ENCODE measurements at regions not wholly inside any gene's neighbourhood (a gene's known extent, or its start where the extent isn't known, plus 50 kb on each side); places are given as distances from the start of the nearest gene placed in this dataset.
"Not testable (repeated sequence)": the region's sequence is repeated elsewhere in the genome, so short reads cannot be mapped to it uniquely, and the experiment has no call there.

GRCh38 chr3:174547801-174548435 is 311.2 kb upstream of the NAALADL2 start:
- DNase-seq, result no peak

DNA sequence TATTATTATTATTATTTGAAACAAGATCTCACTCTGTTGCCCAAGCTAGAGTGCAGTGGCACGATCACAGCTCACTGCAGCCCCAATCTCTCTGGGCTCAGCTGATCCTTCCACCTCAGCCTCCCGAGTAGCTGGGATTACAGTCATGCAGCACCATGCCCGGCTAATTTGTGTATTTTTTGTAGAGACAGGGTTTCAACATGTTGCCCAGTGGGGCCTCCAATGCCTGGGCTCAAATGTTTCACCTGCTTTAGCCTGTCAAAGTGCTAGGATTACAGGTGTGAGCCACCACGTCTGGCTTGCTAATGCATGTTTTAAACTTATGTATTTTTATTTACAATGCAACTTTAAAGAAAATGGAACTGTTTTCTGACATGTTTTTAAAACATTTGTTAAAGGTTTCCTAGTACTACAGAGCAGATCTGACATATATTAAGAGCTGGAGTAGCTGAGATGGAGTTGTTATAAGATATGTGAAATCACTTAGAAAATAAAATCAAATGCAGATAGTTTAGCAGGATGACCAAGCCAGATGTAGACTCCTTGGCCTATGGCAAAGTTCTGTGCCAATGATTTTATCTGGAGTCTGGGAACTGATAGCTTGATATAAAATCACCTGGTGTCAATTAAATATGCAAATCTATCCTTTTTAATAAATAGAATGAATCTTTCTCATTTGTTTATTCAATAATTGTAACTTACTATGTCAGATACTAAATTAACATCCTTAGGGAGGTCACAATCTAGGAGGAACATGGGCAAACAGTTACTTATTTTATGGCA is 310.1 kb upstream of the NAALADL2 start:
- no peak for DNase-seq

- no peak for DNase-seq
Measured at GRCh38 chr3:174581558-174581957, 277.6 kb upstream of the NAALADL2 start.

GRCh38 chr3:174583396-174583795 is 275.7 kb upstream of the NAALADL2 start:
- DNase-seq, result no peak

DNA sequence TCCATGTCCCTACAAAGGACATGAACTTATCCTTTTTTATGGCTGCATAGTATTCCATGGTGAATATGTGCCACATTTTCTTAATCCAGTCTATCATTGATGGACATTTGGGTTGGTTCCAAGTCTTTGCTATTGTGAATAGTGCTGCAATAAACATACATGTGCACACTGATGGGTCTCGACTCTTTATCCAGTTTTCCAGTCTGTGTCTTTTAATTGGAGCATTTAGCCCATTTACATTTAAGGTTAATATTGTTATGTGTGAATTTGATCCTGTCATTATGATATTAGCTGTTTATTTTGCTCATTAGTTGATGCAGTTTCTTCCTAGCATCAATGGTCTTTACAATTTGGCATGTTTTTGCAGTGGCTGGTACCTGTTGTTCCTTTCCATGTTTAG is 272.0 kb upstream of the NAALADL2 start:
- not testable (repeated sequence) for DNase-seq

- no peak for DNase-seq
Measured at GRCh38 chr3:174596447-174596982, 262.6 kb upstream of the NAALADL2 start.

DNA sequence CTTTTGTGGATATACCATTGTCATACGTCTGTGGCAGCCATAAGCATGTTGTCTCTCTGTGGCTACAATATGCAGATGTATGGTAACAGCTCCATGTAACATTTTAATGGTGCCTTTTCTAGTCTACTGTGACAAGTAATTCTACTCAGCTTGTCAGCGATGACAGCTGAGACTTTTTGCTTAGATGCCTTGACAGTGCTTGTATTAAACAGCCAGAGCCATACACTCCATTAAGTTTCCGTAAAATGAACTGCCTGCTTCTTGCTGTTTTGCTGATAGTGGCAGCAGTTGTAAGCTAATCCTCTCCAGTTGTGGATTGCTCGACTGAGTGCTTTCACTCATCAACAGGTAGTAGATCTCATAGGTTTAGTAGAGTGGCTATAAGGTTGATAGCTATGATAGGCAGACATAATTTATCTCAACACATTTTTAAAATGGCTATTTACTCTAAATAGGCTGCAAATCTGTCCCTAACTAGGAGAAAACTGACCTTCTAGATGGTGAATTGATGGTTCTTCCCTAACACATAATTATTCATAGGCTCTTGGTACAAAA is 260.2 kb upstream of the NAALADL2 start:
- DNase-seq, result no peak

- DNase-seq, result no peak
Measured at GRCh38 chr3:174613173-174613572, 246.0 kb upstream of the NAALADL2 start.

DNA sequence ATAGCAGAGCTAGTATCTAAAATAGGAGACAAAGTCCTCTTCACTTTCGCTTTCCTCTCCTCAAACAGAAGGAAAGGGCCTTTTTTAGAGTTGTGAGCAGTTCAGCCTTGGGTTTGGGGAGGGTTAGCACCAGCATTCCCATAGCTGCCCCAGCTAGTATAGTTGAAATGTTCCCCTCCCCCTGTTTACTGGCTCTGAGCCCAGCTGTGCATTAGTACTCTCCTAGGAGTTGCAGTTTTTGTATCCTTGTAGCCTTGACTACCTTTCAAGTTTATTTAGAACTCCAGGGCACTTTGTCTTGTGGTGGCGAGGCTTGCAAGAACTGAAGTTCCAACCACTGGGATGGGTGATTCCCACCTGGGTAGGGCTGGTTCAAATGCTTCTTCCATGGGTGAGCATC is 245.1 kb upstream of the NAALADL2 start:
- no peak for DNase-seq

DNA sequence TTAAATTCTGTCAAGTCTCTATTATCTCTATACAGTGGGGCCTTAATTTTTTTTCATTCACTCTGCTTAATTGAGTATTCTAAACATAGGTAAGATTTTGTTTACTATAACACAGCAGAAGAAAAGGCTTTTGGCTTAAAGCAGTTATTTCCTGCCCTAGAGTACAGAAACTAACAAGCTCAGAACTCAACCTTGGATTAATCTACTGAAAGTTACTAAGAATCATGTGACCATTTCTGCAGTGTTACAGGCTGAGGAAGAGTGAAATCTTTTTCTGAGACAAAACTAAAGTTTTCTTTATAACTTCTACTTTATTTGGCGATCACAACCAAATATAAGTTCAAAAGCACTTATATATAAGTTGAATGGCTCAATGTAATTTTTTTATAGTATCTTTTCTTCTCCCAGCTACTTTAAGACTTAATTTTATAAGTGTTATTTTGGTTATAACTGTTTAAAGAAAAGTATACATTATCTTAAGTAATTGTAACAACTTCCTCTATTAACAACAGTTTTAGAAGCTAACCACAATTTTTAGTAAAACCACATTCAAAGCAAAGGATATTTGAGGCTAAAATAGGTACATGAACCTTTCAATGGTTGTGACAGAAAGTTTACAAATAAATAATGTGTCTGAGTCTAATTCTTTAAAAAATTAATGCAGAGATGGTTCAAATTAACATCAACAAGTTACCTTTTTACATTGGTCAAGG is 240.6 kb upstream of the NAALADL2 start:
- DNase-seq, result no peak

- no peak for DNase-seq
Measured at GRCh38 chr3:174619239-174619638, 239.9 kb upstream of the NAALADL2 start.

DNA sequence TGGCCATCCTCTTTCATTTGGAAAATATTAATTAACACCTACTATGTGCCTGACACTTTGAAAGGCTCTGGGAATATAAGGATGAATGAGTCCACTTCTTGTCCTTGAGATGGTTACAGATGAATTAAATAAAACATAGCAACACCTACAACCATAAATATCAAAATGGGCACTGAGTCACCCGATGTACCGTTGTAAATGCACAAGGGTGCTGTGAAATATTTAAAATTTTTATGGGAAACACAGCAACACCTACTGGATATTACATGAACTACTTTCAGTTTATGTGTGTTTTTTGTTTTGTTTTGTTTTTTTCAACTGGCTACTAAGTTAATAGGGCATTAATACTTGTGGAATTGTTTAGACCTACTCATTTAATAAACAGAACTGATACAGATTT is 239.0 kb upstream of the NAALADL2 start:
- no peak for DNase-seq

GRCh38 chr3:174620855-174621472 is 238.2 kb upstream of the NAALADL2 start:
- DNase-seq, result no peak

DNA sequence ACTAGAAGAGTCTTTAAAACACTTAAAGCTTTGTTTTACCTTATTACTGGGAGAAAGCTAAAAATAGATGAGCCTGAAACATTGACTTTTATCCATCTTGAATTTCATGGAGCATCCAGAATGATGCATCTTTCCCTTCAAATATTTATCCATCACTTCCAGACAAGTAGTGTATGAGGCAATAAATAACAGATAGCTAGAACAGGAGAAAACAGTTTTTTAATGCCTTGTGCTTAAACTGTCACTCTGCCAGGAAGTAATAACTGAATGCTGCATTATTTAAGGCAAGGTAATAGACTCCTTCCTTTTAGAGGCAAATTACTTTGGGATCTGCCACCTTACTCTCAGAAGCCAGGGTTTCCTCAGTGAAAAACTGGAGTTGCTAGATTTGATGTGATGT is 225.8 kb upstream of the NAALADL2 start:
- DNase-seq, result no peak

DNA sequence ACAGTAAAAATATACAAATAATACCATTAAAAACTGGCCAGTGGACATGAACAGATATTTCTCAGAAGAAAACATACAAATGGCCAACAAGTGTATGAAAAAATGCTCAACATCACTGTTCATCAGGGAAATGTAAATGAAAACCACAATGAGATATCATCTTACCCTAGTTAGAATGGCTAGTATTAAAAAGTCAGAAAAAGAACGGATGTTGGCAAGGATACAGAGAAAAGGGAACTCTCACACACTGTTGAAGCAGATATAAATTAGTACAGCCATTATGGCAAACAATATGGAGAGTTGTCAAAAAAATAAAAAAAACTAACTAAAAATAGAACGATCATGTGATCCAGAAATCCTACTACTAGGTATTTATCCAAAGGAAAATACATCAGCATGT is 222.7 kb upstream of the NAALADL2 start:
- no peak for DNase-seq

GRCh38 chr3:174639406-174639805 is 219.7 kb upstream of the NAALADL2 start:
- no peak for DNase-seq

- DNase-seq, result no peak
Measured at GRCh38 chr3:174639970-174640369, 219.2 kb upstream of the NAALADL2 start.

GRCh38 chr3:174640932-174641331 is 218.2 kb upstream of the NAALADL2 start:
- no peak for DNase-seq

- DNase-seq, result no peak
Measured at GRCh38 chr3:174644287-174644686, 214.8 kb upstream of the NAALADL2 start.

DNA sequence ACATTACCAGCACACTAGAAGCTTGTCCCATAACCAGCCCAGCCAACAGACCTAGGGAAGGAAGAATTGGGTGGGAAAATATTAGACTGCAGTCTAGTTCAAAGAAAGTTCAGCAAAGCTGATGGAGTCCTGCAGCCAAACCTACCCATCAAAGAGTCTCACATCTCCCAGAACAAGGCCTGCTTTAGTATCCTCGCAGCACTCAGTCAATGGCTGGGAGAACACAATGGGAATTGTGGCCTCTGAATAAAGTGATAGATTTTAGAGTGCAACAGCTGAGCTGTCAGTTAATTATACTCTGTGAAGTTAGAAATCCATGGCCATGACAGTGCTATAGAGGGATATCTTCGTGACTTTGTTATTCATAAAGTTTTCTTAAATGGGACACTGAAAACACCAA is 207.2 kb upstream of the NAALADL2 start:
- DNase-seq, result no peak

DNA sequence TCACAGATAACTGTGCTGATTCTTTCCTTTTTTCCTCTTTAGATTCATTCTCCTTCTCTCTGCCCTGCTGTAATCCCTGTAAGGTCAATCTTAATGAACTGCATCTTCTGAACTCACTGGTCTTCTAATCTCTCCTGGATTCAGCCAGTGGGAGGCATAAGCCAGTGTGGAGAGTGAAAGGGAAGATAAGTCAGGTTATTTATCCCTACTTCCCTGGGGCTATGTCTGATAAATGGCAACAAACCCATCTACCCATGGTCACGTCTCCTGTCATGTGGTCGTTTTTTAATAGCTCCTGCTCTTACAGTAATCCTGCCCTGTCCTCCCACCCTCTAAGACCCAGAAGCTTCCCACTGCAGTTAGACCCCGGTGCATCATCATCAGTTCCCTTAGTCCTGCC is 199.6 kb upstream of the NAALADL2 start:
- DNase-seq, result no peak

- DNase-seq, result no peak
Measured at GRCh38 chr3:174662653-174663052, 196.5 kb upstream of the NAALADL2 start.

GRCh38 chr3:174667386-174667785 is 191.7 kb upstream of the NAALADL2 start:
- DNase-seq, result no peak
